ENCODE measurements at regions not wholly inside any gene's neighbourhood (a gene's known extent, or its start where the extent isn't known, plus 50 kb on each side); places are given as distances from the start of the nearest gene placed in this dataset.

DNA sequence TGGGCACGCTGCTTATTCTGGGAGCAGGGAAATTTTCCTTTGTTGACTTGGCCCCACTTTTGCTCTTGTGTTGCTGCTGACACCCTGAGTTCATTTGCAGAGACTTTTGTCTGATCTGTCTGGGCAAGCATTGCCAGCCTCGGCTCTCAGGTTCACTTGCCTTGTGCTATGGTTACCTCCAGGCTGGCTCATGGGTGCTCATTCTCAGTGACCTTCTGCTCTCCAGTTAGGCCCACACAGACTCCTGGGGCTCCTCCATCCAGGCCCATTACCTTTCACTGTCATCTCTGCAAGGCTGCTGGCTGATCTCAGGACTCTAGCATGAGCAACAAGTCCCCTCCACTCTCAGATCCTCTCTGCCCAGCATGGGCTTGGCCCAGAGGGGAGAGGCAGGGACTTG is 108.3 kb downstream of the IL20RB start:
- H4K20me1 ChIP-seq (ENCODE audit: insufficient read depth, low read length) = no peaks in the 10 kb centered on the region
- intact Hi-C loops (cut with micrococcal nuclease; ENCODE audit: unreplicated experiment) = no loop called here
- DNase-seq (ENCODE audit: low spot score) = no peak
- no peak overlapping the region for H3K4me3 ChIP-seq (ENCODE audit: low read depth, low read length, poor library complexity, severe bottlenecking)
- H3K4me2 ChIP-seq (ENCODE audit: low read length) = no peak overlapping the region
- TF ChIP-seq CTCF (conservative IDR thresholded peaks at IDR 0.05; ENCODE audit: low read length) = no peak
- no peak for TF ChIP-seq EZH2phosphoT487 (IDR thresholded peaks at IDR 0.05; ENCODE audit: borderline replicate concordance, low read depth, low read length)
- no peaks in the 10 kb centered on the region for H3K4me1 ChIP-seq (ENCODE audit: insufficient read depth, low read length, poor library complexity, severe bottlenecking)
- H3K36me3 ChIP-seq (ENCODE audit: insufficient read depth, low read length) = no peaks in the 10 kb centered on the region
- no peaks in the 10 kb centered on the region for H3K79me2 ChIP-seq (ENCODE audit: insufficient read depth, low read depth, low read length)
- POLR2A ChIA-PET = no interaction called here
- CTCF ChIA-PET (ENCODE audit: unreplicated experiment) = no interaction called here
- H3K27ac ChIP-seq (ENCODE audit: low read depth, low read length, poor library complexity, severe bottlenecking) = no peak overlapping the region
- no peaks in the 10 kb centered on the region for H3K9me2 ChIP-seq (ENCODE audit: insufficient read depth, low read length)
- no peaks in the 10 kb centered on the region for H3K9me3 ChIP-seq (ENCODE audit: low read length)
- no TSS peak for BruUV-seq (replicated peaks)
- no peak overlapping the region for H2AFZ ChIP-seq (ENCODE audit: low read length)

- Histone ChIP-seq H3K4me3 (ENCODE audit: low read depth, low read length, poor library complexity, severe bottlenecking) (no peak overlapping the region), H2AFZ (ENCODE audit: low read length) (no peak overlapping the region), H3K4me2 (ENCODE audit: low read length) (no peak overlapping the region), H4K20me1 (ENCODE audit: insufficient read depth, low read length) (no peaks in the 10 kb centered on the region), H3K27ac (ENCODE audit: low read depth, low read length, poor library complexity, severe bottlenecking) (no peak overlapping the region), H3K36me3 (ENCODE audit: insufficient read depth, low read length) (no peaks in the 10 kb centered on the region), H3K4me1 (ENCODE audit: insufficient read depth, low read length, poor library complexity, severe bottlenecking) (no peaks in the 10 kb centered on the region), H3K9me2 (ENCODE audit: insufficient read depth, low read length) (no peaks in the 10 kb centered on the region), H3K79me2 (ENCODE audit: insufficient read depth, low read depth, low read length) (no peaks in the 10 kb centered on the region), H3K9me3 (ENCODE audit: low read length) (no peaks in the 10 kb centered on the region)
- ChIA-PET POLR2A (no interaction called here), CTCF (ENCODE audit: unreplicated experiment) (no interaction called here)
- no peak for DNase-seq (ENCODE audit: low spot score)
- no TSS peak for BruUV-seq (replicated peaks)
- intact Hi-C loops (cut with micrococcal nuclease; ENCODE audit: unreplicated experiment) = no loop called here
- TF ChIP-seq EZH2phosphoT487 (IDR thresholded peaks at IDR 0.05; ENCODE audit: borderline replicate concordance, low read depth, low read length) = no peak
- TF ChIP-seq CTCF (conservative IDR thresholded peaks at IDR 0.05; ENCODE audit: low read length) = no peak
These were observed 113.3 kb downstream of the IL20RB start for GRCh38 chr3:137071104-137071503.

- intact Hi-C loops (cut with micrococcal nuclease; ENCODE audit: unreplicated experiment) = no loop called here
- no peaks in the 10 kb centered on the region for H3K9me3 ChIP-seq (ENCODE audit: low read length)
- H3K4me2 ChIP-seq (ENCODE audit: low read length) = no peak overlapping the region
- no peak for DNase-seq (ENCODE audit: low spot score)
- no peaks in the 10 kb centered on the region for H3K4me1 ChIP-seq (ENCODE audit: insufficient read depth, low read length, poor library complexity, severe bottlenecking)
- H3K79me2 ChIP-seq (ENCODE audit: insufficient read depth, low read depth, low read length) = no peaks in the 10 kb centered on the region
- ChIA-PET POLR2A (no interaction called here), CTCF (ENCODE audit: unreplicated experiment) (interaction anchor here (0.6 kb wide), 1 partner anchor 22 kb away, joined by 3 read pairs; no protein-coding TSS in a partner anchor)
- no TSS peak for BruUV-seq (replicated peaks)
- TF ChIP-seq EZH2phosphoT487 (IDR thresholded peaks at IDR 0.05; ENCODE audit: borderline replicate concordance, low read depth, low read length) = no peak
- no peak for TF ChIP-seq CTCF (conservative IDR thresholded peaks at IDR 0.05; ENCODE audit: low read length)
- H3K27ac ChIP-seq (ENCODE audit: low read depth, low read length, poor library complexity, severe bottlenecking) = no peak overlapping the region
- no peak overlapping the region for H2AFZ ChIP-seq (ENCODE audit: low read length)
- H3K4me3 ChIP-seq (ENCODE audit: low read depth, low read length, poor library complexity, severe bottlenecking) = no peak overlapping the region
- no peaks in the 10 kb centered on the region for H4K20me1 ChIP-seq (ENCODE audit: insufficient read depth, low read length)
- H3K9me2 ChIP-seq (ENCODE audit: insufficient read depth, low read length) = no peaks in the 10 kb centered on the region
- H3K36me3 ChIP-seq (ENCODE audit: insufficient read depth, low read length) = no peaks in the 10 kb centered on the region
These were observed 117.2 kb downstream of the IL20RB start for GRCh38 chr3:137075020-137075419.
